Cardiac fibroblast (primary cell): ENCODE measurements at regions not wholly inside any gene's neighbourhood (a gene's known extent, or its start where the extent isn't known, plus 50 kb on each side); places are given as distances from the start of the nearest gene placed in this dataset.

Source experiments
- DNase-seq, 2 donors: peaks; one replicate each; pipeline versions ENCODE4 v3.0.0 to v3.0.0-alpha.2; 2010; ENCODE audit warnings: low read depth in 2 of 2
- H3K4me3 ChIP-seq, 2 donors: replicated peaks in 1 of 2; 1 replicate in 1 of 2; 2 replicates in 1 of 2; pipeline ENCODE4 v1.5.1; 2011; ENCODE audit warnings: low read depth in 2 of 2, low read length in 2 of 2, mild to moderate bottlenecking in 2 of 2, moderate library complexity in 1 of 2
- TF ChIP-seq, protein P1 (sequence below): IDR thresholded peaks from one replicate; pipeline ENCODE4 v1.5.1; 2011; ENCODE audit warnings: low read depth, mild to moderate bottlenecking, low read length, inconsistent platforms

DNA sequence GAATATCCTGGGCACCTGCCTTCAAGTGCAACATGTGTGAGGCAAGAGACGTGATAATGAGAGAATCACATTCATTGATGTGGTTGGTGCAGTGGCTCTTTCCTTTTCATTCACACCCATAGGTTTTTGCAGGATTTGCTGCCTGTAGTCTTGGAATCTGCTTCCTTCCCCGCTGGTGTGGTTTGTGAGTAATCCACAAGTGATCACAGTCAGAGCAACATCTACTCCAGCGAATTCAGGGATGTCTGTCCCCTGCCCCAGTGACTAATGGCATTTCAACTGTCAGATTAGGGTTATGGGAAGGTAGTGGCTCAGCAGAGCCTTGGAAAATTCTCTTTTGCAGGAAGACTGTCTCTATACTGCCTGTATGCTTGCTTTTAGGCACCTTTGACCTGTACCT lies 225.5 kb upstream of the RBMS1 start:
- peak; percentile 14 to 28 for DNase-seq
- TF ChIP-seq, protein P1, sequence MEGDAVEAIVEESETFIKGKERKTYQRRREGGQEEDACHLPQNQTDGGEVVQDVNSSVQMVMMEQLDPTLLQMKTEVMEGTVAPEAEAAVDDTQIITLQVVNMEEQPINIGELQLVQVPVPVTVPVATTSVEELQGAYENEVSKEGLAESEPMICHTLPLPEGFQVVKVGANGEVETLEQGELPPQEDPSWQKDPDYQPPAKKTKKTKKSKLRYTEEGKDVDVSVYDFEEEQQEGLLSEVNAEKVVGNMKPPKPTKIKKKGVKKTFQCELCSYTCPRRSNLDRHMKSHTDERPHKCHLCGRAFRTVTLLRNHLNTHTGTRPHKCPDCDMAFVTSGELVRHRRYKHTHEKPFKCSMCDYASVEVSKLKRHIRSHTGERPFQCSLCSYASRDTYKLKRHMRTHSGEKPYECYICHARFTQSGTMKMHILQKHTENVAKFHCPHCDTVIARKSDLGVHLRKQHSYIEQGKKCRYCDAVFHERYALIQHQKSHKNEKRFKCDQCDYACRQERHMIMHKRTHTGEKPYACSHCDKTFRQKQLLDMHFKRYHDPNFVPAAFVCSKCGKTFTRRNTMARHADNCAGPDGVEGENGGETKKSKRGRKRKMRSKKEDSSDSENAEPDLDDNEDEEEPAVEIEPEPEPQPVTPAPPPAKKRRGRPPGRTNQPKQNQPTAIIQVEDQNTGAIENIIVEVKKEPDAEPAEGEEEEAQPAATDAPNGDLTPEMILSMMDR, result no peak
- no peak overlapping the region for H3K4me3 ChIP-seq

DNA sequence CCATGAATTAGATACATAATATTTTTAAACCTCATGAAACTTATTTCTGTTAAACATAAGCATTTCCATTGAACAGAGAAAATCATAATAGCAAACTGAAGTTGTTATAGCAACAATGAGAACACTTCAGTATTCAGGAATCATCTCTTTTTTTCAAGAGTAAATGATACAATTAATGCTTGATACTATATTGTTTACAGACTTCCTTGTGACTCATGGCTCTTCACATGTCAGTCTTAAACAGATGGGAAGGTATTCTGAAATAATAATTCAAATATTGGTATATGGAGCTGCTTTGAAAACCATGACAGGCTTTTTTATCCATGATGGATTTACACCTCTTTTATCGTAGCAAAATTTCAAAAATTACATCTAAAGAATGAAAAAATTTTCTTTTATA lies 226.5 kb upstream of the RBMS1 start:
- H3K4me3 ChIP-seq, result no peak overlapping the region
- TF ChIP-seq, protein P1, result no peak
- no peak for DNase-seq

DNA sequence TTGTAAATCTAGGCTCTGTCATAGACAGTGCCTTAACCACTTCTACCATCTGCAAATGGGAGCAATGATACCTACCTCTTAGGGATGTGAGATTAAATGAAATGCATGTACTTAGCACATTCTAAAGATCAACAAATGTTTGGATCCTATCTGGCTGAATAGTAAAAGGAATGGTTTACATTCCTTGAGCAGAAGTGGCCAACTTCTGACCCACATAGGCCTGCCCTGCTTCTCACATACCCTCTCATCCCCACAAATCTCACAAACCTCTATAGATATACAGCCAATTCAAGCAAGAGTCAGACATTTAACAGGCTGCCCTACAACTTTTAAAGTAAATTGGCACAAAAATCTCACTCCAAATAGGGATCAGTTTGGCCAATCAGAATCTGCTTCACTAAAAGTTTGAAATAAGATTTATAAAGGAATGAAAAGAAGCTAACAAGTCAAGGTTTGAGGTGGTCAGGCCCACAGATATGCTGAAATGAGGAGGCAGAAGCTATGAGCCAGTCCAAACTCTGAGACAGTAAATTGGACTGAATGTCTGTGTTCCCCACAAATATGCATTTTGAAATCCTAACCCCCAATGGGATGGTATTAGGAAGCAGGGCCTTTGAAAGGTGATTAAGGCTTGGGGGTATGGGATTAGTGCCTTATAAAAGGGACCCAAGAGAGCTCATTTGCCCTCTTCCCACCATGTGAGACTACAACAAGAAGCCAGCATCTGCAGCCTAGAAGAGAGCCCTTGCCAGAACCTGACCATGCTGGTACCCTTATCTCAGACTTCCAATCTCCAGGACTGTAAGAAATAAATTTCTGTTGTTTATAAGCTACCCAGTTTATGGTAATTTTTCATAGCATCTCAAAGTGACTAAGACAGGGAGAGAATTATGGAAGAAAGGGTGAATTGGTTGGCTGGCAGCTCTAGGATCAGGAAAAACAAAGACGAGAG lies 227.8 kb upstream of the RBMS1 start:
- H3K4me3 ChIP-seq, result no peak overlapping the region
- TF ChIP-seq, protein P1, result no peak
- no peak for DNase-seq

DNA sequence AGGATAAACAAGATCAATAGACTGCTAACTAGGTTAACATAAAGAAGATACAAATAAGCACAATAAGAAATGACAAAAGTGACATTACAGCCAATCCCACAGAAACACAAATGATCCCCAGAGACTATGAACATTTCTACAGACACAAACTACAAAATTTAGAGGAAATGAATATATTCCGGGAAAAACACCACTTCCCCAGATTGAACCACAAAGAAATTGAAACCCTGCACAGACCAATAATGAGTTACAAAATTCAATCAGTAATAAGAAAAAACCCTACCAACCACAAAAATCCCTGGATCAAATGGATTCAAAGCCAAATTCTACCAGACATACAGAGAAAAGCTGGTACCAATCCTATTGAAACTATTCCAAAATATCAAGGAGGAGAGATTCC lies 232.4 kb upstream of the RBMS1 start:
- H3K4me3 ChIP-seq, result no peak overlapping the region
- DNase-seq, result no peak
- TF ChIP-seq, protein P1, result no peak

DNA sequence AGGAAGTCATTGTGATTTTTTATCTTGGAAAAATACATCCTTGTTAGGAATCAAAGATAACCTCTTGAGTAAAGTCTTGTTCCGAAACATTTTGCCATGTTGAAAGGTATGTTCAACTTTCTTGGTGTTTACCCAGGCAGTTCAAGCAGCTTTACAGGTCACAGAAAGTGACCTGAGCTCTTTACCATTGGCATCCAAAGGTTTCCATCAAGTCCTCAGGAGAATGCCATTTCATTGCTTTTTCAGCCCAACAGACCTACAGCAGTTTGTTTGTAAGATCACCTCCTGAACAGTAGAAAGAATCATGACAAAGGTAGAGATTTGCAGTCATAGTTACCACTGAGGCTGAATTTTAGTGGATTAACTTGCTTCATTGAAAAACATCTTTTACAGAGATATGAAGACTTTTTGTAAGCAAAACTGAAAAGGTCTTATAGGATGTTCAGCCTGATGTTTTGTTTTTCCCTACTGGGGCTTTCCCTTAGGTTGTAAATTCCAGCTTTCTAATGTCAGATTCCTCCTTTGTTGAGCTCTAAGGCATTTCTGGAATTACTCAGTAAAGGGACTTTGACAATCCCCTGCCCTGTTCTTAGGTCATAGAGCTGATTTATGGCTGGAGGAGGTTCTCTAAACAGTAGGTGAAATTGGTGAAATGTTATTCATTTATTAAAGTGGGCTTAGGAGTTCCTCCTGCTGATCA lies 236.8 kb upstream of the RBMS1 start:
- no peak for DNase-seq
- no peak overlapping the region for H3K4me3 ChIP-seq
- TF ChIP-seq, protein P1, result no peak

DNA sequence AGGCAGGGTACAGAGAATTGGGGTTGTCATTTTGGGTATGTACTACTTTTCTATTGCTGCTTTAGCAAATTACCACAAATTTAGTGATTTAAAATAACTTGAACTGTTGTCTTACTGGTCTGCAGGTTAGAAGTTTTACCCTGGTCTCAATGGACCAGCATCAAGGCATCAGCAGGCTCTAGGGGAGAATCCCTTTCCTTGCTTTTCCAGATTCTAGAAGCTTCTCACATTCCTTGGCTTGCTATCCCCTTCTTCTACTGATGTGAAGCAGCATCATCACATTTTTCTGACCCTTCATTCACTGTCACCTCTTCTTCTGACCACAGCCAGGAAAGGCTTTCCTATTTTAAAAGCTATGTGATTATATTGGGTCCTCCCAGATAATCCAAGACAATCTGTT lies 237.8 kb upstream of the RBMS1 start:
- DNase-seq, result no peak
- TF ChIP-seq, protein P1, result no peak
- H3K4me3 ChIP-seq, result no peak overlapping the region
